NAMALWA (cell line): ENCODE measurements at regions not wholly inside any gene's neighbourhood (a gene's known extent, or its start where the extent isn't known, plus 50 kb on each side); places are given as distances from the start of the nearest gene placed in this dataset.
"Not testable (repeated sequence)": the region's sequence is repeated elsewhere in the genome, so short reads cannot be mapped to it uniquely, and the experiment has no call there.

ENCODE experiments used
- DNase-seq: peaks from one replicate; pipeline ENCODE4 v3.0.0-alpha.2; 2015; ENCODE audit warnings: low spot score

DNA sequence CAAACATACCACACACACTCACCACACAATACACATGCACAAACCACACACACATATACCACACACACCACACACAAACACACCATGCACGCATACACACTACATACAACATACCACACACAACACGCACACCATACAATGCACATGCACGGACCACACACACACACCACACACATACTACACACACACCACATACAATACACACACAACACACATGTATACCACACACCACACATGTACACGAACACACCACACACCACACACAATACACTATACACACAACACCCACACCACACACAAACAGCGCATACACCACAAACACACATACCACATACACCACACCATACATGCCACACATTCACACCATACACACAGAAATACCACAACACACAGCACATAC is 480.3 kb downstream of the DIRAS2 start:
- no peak for DNase-seq

DNA sequence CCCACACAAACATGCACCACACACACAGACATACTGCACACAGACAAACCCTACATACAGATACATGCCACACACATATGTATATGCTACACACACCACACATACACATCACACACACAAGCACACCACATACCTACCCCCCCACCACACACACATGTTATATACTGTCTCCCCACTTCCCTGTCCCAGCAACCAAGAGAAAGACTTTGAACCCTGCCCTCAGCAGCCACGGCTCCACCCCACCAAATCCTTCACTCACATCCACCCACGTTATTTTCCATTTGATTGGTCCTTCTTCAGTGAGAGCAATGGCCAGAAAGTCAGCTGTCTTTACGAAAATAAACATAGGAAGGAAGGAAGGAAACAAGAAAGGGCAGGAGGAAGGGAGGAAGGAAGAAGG is 479.8 kb downstream of the DIRAS2 start:
- DNase-seq = no peak

DNA sequence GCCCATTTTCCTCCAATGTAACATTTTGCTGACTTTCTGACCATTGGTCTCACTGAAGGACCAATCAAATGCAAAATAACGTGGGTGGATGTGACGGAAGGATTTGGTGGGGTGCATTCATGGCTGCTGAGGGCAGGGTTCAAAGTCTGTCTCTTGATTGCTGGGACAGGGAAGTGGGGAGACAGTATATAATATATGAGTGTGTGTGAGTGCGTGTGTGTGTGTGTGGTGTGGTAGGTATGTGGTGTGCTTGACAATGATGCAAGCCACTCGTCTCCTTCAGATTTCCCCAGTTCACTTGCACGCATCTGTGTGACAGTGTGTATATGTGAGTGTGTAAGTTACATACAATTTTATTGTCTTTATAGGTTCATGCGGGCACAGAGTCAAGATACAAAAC is 477.3 kb downstream of the DIRAS2 start:
- DNase-seq = no peak

DNA sequence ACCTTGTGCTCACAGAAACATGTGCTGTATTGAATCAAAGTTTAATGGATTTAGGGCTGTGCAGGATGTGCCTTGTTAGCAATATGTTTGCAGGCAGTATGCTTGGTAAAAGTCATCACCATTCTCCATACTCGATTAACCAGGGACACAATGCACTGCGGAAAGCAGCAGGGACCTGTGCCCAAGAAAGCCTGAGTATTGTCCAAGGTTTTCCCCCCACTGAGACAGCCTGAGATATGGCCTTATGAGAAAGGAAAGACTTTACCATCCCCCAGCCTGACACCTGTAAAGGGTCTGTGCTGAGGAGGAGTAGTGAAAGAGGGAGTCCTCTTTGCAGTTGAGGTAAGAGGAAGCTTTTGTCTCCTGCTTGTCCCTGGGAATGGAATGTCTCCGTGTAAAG is 476.2 kb downstream of the DIRAS2 start:
- DNase-seq = not testable (repeated sequence)

DNA sequence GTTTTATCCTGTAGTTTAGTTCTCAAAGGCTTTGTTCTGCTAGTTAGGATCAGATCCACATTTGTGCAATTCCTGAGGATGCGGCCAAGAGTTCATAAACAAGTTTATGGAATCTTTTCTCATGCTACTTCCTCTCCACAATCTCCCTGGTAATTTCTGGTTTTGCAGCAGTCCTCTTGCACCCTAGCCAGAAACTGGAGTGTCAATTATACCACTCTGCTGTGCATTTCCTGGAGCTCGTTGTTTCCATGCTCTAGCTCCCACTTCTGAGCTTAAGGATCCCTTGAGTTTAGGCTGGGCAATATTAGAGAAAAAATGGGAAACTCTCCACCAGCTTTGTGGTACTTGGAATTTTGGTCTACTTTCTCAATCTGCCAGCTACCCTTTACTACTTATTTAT is 474.7 kb downstream of the DIRAS2 start:
- no peak for DNase-seq

DNA sequence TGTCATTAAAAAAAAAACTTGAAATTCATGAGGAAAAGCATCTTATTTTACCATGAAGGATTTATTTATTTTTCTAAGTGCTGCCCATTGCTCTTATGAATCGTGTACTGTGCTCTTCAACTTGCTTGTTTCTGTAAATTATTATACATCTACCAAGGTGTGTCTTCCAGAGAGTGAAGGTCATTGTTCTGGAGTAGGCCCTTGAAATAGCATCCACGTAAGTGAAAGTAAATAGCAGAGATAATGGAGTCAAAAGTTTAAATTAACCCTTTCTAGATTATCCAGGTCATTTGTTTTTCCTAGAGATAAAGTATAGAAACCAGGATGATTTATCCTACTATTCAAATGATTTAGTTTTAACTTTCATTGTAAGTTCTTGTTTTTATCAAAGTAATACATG is 473.1 kb downstream of the DIRAS2 start:
- DNase-seq = no peak

DNA sequence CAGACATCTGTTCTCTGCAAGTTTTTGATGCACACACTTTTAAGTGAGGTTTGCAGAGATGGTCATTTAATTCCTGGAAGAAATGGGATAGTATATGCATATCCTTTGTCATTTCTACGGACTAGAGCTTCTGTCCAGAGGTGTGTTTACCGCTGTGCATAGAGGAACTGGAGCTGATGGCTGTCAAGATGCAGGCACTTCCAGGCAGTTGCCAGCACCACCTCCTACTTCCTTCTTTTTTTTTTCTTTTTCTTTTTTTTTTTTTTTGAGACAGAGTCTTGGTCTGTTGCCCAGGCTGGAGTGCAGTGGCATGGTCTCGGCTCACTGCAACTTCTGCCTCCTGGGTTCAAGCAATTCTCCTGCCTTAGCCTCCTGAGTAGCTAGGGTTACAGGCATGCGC is 468.7 kb downstream of the DIRAS2 start:
- not testable (repeated sequence) for DNase-seq

DNA sequence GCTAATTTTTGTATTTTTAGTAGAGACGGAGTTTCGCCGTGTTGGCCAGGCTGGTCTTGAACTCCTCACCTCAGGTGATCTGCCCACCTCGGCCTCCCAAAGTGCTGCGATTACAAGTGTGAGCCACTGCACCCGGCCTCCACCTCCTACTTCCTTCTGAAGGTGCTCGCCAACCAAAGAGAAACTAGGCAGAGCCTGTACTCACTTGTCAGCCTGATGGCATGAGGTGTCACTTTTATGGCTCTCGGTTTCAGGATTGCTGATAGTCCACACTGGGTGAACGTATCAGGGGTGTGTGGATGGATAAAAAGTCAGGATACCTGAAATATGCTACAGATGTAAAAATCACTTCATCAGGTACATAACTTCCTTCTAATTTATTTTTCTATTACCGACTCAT is 468.3 kb downstream of the DIRAS2 start:
- not testable (repeated sequence) for DNase-seq

DNA sequence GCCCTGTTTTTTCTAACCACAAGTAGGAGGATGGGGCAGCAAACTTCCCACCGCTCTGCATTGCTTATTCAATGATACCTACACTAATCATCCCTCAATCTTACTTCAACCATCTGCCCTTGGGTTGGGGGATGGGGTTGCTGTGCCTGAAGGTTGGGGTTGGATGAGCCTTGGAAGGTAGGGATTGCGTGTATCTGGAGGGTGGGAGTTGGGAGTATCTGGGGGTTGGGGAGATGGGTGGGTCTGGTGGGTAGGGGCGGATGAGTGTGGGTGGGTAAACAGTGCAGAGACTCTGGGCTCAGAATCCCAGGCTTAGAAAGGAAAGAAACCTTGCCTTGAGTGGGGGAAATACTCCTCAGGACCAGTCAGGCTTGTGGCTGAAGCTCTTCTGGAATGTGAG is 467.4 kb downstream of the DIRAS2 start:
- DNase-seq = no peak

DNA sequence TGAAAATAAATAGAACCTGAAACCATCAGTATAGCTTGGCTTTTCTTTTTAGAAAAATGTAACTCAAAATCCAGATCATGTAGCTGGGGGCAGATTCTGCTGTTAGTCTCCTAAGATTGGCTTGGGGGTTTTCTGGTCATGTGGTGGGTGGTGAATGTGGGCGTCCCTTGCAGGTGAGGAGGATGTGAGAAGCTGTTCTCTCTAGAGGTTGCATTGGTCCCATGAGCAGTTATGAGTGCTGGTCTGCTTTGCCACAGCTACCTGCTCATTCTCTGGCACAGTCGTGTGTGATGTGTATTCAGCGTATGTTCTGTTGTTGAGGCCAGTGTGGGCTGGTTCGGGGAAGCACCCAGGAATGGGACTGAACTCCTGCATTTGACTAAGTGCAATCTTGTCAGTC is 466.8 kb downstream of the DIRAS2 start:
- DNase-seq = no peak

DNA sequence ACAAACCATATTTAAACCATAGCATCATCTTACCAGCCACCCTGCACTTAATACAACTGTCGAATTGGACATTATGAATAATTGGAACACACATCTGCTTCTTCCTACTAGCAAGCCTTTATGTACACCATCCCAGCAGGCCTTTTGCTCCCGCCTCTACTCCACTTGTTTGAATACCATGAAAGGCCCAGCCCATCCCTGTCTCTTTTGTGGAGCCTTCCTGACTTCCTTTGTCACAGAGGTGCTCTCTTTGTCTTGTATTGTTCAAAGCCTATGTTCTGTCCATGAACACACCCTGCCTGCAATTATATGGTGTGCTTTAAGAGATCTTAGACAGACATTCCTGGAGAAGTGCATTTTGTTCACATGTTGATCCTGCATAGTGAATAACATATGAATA is 465.7 kb downstream of the DIRAS2 start:
- no peak for DNase-seq

DNA sequence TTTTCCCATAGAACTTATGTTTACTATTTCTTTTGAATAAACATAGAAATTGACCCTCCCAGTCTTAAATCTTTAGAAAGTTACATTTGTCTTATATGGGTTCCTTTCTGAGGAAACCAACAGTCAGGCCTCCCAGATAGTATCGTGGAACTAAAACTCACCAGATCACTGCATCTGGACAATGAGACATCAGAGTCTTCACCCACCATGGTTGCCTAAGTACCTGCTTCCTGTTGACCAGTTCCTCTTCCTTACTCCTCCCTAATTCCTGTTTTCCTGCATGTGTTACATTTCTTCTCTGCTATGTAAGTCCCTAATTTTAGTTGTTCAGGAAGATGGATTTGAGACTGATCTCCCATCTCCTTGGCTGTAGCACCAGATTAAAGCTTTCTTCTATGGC is 462.2 kb downstream of the DIRAS2 start:
- DNase-seq = no peak

DNA sequence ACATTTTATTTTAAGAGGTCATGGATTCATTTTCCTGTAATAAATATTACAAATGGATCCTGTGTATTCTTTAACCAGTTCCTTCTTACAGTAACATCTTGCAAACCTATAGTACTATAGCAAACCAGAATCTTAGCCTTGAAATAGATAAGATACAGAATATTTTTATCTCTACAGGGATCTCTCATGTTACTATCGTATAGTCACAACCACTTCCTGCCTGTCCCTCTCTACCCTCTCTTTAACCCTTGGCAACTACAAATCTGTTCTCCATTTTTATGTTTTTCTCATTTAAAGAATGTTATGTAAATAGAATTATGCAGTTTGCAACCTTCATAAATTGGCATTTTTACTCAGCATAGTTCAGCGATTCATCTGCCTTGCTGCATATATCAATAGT is 454.0 kb downstream of the DIRAS2 start:
- no peak for DNase-seq

DNA sequence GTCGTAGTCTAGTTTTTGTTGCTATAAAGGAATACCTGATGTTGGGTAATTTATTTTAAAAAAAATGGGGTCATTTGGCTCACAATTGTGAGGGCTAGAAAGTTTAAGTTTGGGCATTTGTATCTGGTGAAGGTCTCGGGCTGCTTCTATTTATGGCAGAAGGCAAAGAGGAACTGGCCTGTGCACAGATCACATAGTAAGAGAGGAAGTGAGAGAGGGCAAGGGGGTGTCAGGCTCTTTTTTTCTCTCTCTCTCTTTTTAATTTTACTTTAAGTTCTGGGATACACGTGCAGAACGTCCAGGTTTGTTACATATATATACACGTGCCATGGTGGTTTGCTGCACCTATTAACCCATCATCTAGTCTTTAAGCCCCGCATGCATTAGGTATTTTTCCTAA is 453.3 kb downstream of the DIRAS2 start:
- DNase-seq = peak; percentile 53

DNA sequence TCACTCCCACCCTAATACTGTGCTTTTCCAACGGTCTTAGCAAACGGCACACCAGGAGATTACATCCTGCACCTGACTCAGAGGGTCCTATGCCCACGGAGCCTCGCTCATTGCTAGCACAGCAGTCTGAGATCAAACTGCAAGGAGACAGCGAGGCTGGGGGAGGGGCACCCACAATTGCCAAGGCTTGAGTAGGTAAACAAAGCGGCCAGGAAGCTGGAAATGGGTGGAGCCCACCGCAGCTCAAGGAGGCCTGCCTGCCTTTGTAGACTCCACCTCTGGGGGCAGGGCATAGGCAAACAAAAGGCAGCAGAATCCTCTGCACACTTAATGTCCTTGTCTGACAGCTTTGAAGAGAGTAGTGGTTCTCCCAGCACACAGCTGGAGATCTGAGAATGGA is 450.2 kb downstream of the DIRAS2 start:
- not testable (repeated sequence) for DNase-seq

DNA sequence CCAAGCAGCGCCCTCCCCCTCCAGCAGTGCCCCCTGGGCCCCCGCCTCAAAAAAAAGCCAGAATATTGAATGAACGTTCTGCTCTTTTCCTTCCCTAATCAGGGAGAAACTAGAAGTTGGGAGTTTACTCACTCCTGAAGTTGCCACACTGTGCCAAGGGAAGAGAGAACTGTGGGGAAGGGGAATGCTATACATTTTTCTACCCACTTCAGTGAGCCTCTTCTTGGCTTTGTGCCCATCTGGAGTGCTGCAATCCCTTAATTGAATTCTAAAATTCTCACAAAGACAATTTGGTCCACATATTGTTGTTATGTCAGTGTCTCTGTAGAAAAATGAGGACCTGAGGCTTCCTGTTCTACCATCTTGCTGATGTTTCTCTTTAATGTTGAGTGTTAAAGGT is 443.7 kb downstream of the DIRAS2 start:
- DNase-seq = no peak

DNA sequence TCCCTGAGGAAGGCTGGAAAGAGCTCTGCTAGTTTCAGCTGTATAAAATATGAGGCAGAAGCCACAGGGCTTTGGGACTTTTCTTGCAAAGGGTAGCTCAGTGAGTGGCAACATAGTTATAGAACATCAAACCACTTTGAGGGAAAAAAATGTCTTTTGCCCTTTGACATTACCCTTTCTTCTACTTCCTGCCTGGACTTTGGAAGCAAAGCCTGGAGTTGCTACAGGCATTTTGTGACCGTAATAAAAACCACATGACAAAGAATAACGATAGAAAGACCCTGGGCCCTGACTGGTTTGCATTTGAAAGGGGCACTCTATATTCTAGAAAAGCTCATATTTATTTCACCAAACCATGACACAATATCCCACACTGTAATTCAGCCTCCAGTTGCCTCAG is 440.9 kb downstream of the DIRAS2 start:
- DNase-seq = no peak

DNA sequence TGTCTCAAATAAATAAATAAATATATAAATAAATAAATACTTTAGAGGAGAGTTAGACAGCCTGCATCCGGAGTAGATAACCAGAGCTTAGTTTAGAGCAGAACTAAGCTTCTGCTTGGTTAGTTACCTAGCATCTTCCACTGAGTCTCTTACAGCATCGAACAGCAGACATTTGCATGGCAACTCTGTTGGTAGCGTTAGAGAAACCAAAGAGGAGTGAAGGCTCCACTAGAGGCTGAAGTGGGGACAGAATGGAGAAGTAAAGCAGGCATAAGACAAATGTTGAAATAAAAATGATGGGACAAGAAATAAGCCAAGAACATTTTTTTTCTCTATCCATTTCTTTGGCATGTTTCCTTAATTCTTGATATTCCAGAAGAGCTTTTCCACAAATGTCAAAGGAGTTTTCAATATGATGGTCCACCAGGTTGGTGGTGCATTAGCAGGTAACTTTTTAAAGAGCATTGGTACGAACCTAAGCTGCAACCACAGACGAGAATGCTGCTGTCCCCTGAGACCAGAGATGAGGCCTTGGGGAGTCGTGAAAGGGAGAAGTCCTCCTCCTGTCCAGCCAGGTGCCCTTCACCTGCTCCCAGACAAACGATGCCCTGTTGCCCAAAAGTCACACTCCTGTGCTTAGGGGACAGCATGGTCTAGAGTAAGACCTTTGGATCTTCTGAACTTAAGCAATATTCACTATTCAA is 438.3 kb downstream of the DIRAS2 start:
- no peak for DNase-seq

DNA sequence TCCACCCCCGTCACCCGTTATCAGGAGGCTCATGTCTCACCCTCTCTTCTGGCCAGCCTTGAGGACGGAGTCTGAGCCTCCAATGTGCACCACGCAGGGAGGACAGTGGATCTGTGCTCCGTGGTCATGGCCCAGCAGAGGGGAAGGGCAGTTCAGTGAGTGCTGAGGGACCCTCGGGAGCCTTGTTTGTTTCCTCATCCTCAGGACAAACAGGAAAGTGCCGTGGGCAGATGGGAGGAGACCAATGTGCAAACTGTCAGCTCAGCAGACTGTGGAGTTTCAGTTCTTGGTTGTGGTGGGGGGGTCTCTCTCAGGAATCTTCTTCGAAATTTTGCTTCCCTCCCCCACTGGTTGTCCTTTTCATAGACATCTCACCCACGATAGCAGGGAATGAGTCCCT is 429.6 kb downstream of the DIRAS2 start:
- not testable (repeated sequence) for DNase-seq

DNA sequence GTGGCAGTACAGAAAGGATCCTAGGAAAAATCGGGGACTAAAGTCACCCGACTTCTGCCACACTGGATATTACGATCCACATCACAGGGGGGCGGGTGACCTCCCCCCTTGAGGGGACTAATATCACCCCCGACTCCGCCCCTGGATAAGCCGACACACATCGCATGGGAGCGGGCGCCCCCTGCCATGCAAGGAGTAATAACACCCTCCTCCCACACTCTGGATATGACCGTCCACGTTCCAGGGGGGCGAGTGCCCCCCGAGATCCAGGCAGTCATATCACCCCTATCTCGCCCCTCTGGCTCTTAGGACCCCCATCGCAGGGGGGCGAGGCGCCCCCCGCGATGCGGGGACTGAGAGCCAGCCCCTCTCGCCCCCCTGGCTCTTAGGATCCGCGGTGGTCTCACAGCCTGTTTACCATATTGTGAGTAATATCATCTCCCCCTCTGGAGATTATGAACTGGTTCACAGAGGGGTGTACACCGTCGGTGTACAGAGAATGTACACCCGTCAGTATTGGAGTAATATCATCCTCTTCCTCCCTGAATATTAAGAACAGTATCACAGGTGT is 423.0 kb downstream of the DIRAS2 start:
- DNase-seq = peak; percentile 54

DNA sequence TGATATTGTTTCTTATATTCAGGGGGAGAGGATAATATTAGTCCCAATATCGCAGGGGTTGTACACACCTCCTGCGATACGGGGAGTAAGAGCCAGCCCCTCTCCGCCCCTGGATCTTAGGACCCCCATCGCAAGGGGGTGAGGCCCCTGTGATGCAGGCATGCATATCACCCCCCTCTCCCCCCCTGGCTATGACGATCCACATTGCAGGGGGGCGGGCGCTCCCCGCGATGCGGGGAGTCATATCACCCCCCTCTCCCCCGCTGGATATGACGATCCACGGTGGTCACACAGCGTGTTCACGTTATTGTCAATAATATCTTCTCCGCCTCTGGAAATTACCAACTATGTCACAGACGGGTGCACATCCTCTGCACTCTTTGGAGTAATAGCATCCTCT is 420.7 kb downstream of the DIRAS2 start:
- not testable (repeated sequence) for DNase-seq

DNA sequence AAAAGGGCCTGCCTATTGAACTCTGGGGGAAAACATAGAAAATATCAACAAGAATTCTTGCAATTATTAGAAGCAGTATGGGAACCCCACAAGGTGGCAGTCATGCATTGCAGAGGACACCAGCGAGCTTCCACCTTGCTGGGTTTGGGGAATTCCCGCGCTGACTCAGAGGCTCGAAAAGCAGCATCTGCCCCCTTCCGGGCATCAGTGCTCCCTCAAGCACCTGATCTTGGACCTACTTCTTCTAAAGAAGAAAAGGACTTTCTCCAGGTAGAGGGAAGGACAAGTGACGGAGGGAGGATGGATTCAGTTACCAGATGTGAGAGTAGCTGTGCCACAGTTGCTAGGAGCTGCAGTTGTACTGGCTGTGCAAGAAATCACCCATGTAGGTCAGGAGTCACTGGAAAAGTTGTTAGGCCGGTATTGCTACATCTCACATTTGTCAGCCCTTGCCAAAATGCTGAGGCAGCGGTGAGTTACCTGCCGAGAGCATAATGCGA is 415.7 kb downstream of the DIRAS2 start:
- DNase-seq = peak; percentile 64

DNA sequence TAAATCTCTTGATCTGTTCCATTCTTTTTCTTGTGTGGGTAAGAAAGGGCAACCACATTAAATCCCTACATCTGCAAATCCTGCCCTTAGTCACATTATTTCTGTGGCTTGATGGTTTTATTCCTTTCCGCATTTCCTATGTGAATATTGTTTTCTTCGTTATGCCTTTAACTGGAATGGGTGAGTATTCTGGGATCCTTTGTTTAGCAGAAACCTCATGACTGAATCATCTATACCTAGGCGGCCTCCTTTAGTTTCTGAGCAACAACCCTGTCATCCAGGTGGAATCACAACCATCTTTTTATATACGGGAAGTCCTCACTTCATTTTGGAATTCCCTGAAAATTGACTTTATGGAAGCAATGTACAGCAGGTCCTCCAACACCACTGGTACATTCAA is 409.5 kb downstream of the DIRAS2 start:
- DNase-seq = not testable (repeated sequence)

DNA sequence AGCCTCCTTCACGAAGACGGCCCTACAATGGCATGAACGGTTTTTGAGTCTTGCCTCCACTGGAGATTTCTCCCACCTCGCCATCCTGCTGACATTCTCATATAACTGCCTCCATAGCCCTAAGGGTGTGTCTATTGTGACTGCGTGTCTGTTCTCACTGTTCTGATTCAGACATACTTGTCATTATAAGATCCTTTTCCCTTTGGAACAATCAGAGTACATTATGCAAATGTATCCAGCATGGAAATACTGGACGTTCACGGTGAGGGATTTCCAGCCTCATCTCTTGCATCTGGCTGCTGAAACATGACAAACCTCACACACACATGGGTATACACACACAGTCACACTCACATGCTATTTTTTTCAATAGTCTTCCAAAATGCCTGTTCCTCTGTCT is 402.1 kb downstream of the DIRAS2 start:
- DNase-seq = no peak
